ENCODE measurements at regions not wholly inside any gene's neighbourhood (a gene's known extent, or its start where the extent isn't known, plus 50 kb on each side); places are given as distances from the start of the nearest gene placed in this dataset.

GRCh38 chr4:100098681-100099080, 91.6 kb downstream of the DDIT4L start:
- TF ChIP-seq CTCF (IDR thresholded peaks at IDR 0.05), result no peak

DNA sequence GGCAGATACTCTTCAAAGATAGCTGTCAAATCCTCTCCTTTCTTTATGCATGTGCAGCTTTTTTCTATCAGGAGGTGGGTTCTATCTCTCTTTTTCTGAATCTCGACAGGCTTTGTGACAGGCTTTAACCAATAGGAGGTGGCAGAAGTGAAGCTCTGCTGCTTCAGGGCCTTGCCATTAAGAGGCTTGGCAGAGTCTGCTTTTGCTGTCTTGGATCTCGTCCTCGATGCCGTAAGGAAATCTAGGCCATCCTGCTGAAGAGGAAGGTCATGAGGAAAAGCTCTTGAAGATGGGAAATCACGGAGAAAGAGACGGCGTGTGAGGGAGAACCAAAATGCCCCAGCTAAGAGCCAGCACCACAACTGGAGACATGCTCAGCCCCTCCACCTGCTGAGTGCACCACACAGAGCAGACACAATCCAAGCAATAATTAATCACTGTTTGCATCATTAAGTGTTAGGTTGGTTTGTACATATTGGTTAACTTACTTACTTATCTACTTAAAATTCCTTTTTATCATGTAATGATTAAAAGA, 92.2 kb downstream of the DDIT4L start:
- no peak for TF ChIP-seq CTCF (IDR thresholded peaks at IDR 0.05)

GRCh38 chr4:100095729-100096595, 94.3 kb downstream of the DDIT4L start:
- peak; percentile 52 for TF ChIP-seq CTCF (IDR thresholded peaks at IDR 0.05)

DNA sequence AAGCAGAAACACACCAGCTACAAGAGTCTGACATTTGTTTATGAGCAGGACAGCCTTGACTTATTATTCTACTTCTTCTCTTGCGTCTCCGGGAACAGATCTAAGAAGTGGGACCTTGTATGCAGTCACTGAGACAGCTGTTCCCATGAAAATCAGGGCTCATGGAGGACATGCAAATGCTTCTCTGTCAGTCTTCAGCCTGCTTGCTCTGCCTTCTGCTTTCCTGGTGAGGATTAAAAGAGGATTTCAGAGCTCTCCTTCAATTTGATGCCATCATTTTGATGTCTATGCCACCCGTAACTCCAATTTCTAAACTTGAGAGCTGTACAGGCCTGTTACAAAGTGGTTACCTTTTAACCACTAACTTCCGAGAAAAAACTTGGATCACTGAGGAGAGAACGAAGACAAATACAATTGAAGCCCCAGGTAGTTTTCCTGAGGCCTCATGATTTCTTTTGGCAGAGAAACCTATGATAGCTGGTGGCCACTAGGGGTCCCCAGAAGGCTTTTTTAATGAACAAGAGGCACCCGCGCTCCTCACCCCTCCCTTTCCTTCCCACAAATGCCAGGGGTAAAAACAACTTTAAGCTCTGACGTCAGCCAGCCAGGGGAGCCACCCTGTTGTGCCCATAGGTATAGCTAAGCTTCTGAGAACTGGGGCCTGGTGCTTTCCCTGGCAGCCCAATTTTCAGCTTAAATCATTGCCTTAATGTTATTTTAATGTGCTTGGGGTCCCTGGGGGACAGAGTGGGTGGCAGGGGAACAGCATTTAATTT, 97.0 kb downstream of the DDIT4L start:
- peak; percentile 63; the same call in 1 of the 2 replicates for TF ChIP-seq CTCF (IDR thresholded peaks at IDR 0.05)

DNA sequence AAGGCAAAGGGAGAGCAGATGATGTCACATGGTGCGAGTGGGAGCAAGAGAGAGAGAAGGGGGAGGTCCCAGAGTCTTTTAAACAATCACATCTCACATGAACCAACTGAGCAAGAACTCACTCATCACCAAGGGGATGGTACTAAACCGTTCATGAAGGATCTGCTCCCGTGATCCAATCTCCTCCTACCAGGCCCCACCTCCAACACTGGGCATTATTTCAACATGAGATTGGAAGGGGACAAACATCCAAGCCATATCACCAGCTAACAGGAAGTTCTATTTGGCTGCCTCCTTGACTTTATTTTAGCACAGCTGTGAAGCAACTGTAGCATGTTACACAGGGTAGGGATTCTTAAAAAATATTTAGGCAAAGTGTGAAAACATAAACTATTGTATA, 102.5 kb downstream of the DDIT4L start:
- TF ChIP-seq CTCF (IDR thresholded peaks at IDR 0.05), result no peak

GRCh38 chr4:100086766-100087431, 103.4 kb downstream of the DDIT4L start:
- TF ChIP-seq CTCF (IDR thresholded peaks at IDR 0.05), result no peak

GRCh38 chr4:100084892-100085291, 105.4 kb downstream of the DDIT4L start:
- TF ChIP-seq CTCF (IDR thresholded peaks at IDR 0.05), result no peak
